Psoas muscle (tissue), 7 donors: ENCODE measurements at regions not wholly inside any gene's neighbourhood (a gene's known extent, or its start where the extent isn't known, plus 50 kb on each side); places are given as distances from the start of the nearest gene placed in this dataset.

Experiments
- ATAC-seq, 4 donors: fragments of 200-7000 bp; cut with Tn5 transposase; one replicate each; pipeline ENCODE4 v1.9.1; 2020; ENCODE audit warnings: moderate library complexity in 3 of 4, mild to moderate bottlenecking in 2 of 4
- DNase-seq, 2 donors: peaks; one replicate each; pipeline ENCODE4 v3.0.0-alpha.2; 2020
- H3K27ac ChIP-seq: fragments of 200-600 bp; one replicate; pipeline ENCODE4 v1.8.0; 2022
- H3K27me3 ChIP-seq, 3 donors: fragments of 200-600 bp in 1 of 3; one replicate each; pipeline versions ENCODE4 v1.6.1 to v1.8.0; 2013 to 2022; ENCODE audit warnings: low read length in 2 of 3, mild to moderate bottlenecking in 2 of 3, moderate library complexity in 1 of 3; ENCODE audit not compliant: insufficient read depth in 3 of 3
- H3K36me3 ChIP-seq, 2 donors: fragments of 200-600 bp in 1 of 2; one replicate each; pipeline versions ENCODE4 v1.6.1 to v1.8.0; 2013 to 2022; ENCODE audit warnings: low read depth in 1 of 2, mild to moderate bottlenecking in 1 of 2, moderate library complexity in 1 of 2; ENCODE audit not compliant: insufficient read depth in 1 of 2
- H3K4me1 ChIP-seq: fragments of 200-600 bp; one replicate; pipeline ENCODE4 v1.8.0; 2022
- H3K4me3 ChIP-seq: fragments of 200-600 bp; one replicate; pipeline ENCODE4 v1.8.0; 2022; ENCODE audit warnings: mild to moderate bottlenecking
- H3K9me3 ChIP-seq: fragments of 200-600 bp; one replicate; pipeline ENCODE4 v1.8.0; 2022
- WGBS, 3 donors: extraction: QIAGEN DNeasy Blood & Tissue Kit; methylation state at CpG; one replicate each; pipeline versions ENCODE4 v1.1.6 to v1.1.7; 2013; 5-methylcytosine and 5-hydroxymethylcytosine counted together
- intact Hi-C, 2 donors: fragments of 100-400 bp; cut with DNase I; formaldehyde crosslinking; loops; one replicate each; pipeline versions ENCODE4 v1.11.0 to v1.14.2; 2022
- TF ChIP-seq, protein P1 (sequence below): fragments of 200-600 bp; IDR thresholded peaks from one replicate; pipeline ENCODE4 v1.8.0; 2022; ENCODE audit warnings: antibody characterized with exemption
- donor health status: healthy with polysubstance abuse.
- donor health status: DM: no; HTN: no; CAD: no; lungs with moderate emphysema.
- donor health status: Bipolar disorder and iron deficiency.
- donor health status: healthy.
- donor health status: DM: yes; HTN: yes; CAD: no.
- donor health status: DM: no; HTN: no; CAD: no.
- donor health status: DM: yes; HTN: yes; CAD: no.

DNA sequence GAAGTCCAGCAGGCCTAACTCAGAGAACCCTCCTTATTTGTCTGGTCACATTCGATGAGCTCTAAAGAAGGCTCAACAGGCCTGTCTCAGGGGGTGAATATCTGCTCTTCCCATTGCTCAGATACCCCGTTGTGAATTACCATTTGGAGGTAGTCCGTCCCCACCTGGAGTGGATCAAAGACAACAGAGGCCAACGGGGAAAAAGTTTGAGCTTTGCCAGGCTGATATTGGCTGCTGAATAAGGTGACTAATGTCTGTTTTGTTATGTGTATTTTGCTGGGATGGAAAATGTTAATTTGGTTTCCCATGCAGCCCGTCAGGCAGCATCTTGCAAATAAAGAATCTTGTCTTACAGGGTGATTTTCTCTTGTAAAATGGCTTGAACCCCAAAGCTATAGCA is 69.2 kb upstream of the EPS8L3 start:
- 75 to 79% (median 79%) methylated on average over 5 of the region's 5 CpGs for WGBS, 3 donors

GRCh38 chr1:109828756-109829505 is 65.2 kb upstream of the EPS8L3 start:
- DNase-seq = no peak
- Histone ChIP-seq H3K27me3 (no peaks in the 10 kb centered on the region), H3K36me3 (no peaks in the 10 kb centered on the region), H3K4me1 (peaks cover 13% of the 10 kb centered on the region), H3K9me3 (no peaks in the 10 kb centered on the region), H3K4me3 (no peak overlapping the region), H3K27ac (no peak overlapping the region)
- WGBS, 3 donors = 74 to 82% (median 80%) methylated on average over 8 of the region's 8 CpGs
- ATAC-seq = no peak
- TF ChIP-seq, protein P1, sequence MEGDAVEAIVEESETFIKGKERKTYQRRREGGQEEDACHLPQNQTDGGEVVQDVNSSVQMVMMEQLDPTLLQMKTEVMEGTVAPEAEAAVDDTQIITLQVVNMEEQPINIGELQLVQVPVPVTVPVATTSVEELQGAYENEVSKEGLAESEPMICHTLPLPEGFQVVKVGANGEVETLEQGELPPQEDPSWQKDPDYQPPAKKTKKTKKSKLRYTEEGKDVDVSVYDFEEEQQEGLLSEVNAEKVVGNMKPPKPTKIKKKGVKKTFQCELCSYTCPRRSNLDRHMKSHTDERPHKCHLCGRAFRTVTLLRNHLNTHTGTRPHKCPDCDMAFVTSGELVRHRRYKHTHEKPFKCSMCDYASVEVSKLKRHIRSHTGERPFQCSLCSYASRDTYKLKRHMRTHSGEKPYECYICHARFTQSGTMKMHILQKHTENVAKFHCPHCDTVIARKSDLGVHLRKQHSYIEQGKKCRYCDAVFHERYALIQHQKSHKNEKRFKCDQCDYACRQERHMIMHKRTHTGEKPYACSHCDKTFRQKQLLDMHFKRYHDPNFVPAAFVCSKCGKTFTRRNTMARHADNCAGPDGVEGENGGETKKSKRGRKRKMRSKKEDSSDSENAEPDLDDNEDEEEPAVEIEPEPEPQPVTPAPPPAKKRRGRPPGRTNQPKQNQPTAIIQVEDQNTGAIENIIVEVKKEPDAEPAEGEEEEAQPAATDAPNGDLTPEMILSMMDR = no peak
- intact Hi-C loops = no loop called here

More for the DNA sequence above, 69.2 kb upstream of the EPS8L3 start:
- Histone ChIP-seq H3K4me3 (no peak overlapping the region), H3K27me3 (no peaks in the 10 kb centered on the region), H3K27ac (no peak overlapping the region), H3K36me3 (no peaks in the 10 kb centered on the region), H3K9me3 (no peaks in the 10 kb centered on the region), H3K4me1 (no peaks in the 10 kb centered on the region)
- DNase-seq (no peak), ATAC-seq (no peak)
- TF ChIP-seq, protein P1 = no peak
- intact Hi-C loops = no loop called here

DNA sequence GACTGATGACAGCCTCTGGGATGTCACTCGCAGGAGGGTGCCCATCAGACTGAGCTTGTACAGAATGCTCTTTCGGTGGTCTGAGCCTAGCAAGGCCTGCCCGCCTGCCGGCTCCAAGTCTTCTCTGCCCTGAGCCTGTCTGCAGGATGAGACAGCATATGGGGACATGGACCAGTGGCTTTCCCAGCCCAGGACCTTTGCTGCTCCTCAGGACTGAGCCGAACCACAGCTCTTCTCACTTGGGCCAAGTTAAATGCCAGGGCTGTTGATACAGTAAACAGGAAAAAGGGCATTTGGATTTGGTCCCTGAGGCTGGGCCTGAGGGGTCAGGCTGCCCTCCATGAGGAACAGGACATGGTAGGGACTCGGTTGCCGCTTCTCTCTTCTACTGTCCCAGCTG is 64.3 kb upstream of the EPS8L3 start:
- Histone ChIP-seq H3K36me3 (no peaks in the 10 kb centered on the region), H3K9me3 (no peaks in the 10 kb centered on the region), H3K27me3 (no peaks in the 10 kb centered on the region), H3K4me1 (peaks cover 23% of the 10 kb centered on the region), H3K4me3 (no peak overlapping the region), H3K27ac (no peak overlapping the region)
- ATAC-seq (no peak), DNase-seq (no peak)
- TF ChIP-seq, protein P1 = no peak
- 88 to 96% (median 90%) methylated on average over 7 of the region's 7 CpGs for WGBS, 3 donors
- intact Hi-C loops = no loop called here

GRCh38 chr1:109827466-109827865 is 63.7 kb upstream of the EPS8L3 start:
- DNase-seq (no peak), ATAC-seq (no peak)
- 89 to 92% (median 90%) methylated on average over 4 of the region's 4 CpGs for WGBS, 3 donors
- H3K9me3 ChIP-seq = no peaks in the 10 kb centered on the region
- intact Hi-C loops = no loop called here
- H3K27me3 ChIP-seq = no peaks in the 10 kb centered on the region
- peaks cover 26% of the 10 kb centered on the region for H3K4me1 ChIP-seq
- H3K36me3 ChIP-seq = no peaks in the 10 kb centered on the region
- H3K4me3 ChIP-seq = no peak overlapping the region
- H3K27ac ChIP-seq = no peak overlapping the region
- TF ChIP-seq, protein P1 = no peak

DNA sequence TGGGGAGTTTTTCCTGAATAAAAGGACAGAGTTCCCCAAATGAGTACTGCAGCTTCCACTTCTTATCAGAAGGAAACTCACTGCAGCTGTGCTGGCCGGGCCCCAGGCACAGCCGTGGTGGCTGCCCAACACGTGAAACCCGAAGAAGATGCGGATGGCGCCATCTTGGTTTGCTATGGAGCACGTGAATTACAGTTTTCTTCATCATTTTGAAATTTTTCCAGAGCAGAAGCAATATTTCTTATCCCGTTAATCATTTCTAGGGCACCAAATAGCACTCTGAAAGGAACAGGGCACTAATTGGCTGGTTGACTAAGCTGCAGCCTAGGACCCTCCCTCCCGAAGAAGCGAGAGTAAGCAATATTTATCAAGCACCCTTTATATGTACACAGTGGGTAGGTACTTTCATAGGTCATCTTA is 63.2 kb upstream of the EPS8L3 start:
- no peak for ATAC-seq
- TF ChIP-seq, protein P1 = no peak
- H3K4me1 ChIP-seq = peaks cover 31% of the 10 kb centered on the region
- H3K4me3 ChIP-seq = no peak overlapping the region
- no peak overlapping the region for H3K27ac ChIP-seq
- H3K9me3 ChIP-seq = no peaks in the 10 kb centered on the region
- WGBS, 3 donors = 54 to 75% (median 56%) methylated on average over 10 of the region's 10 CpGs
- no peaks in the 10 kb centered on the region for H3K36me3 ChIP-seq
- intact Hi-C loops = no loop called here
- no peaks in the 10 kb centered on the region for H3K27me3 ChIP-seq
- no peak for DNase-seq
